ENCODE measurements at regions not wholly inside any gene's neighbourhood (a gene's known extent, or its start where the extent isn't known, plus 50 kb on each side); places are given as distances from the start of the nearest gene placed in this dataset.

DNA sequence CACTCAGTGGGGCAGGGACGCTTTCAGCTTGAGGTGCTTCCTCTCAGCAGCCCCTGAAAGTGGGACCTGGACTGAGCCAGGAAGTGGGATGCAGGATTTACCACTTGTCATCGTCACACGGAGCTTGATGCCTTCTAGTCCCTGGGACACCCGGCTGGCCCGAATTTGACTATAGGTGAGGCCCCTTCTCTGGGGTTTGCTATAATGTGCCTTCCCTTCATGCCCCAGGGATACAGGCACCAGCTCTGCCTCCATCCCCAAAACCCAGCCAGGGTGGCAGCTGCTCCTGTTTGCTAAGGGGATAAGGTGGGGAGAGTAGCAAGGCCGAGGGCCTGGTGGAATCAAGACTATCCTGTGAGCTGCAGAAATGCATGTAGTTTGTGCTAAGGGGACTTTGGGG is 235.0 kb downstream of the GLRX3 start:
- no peak for DNase-seq (ENCODE audit: low read depth)

DNA sequence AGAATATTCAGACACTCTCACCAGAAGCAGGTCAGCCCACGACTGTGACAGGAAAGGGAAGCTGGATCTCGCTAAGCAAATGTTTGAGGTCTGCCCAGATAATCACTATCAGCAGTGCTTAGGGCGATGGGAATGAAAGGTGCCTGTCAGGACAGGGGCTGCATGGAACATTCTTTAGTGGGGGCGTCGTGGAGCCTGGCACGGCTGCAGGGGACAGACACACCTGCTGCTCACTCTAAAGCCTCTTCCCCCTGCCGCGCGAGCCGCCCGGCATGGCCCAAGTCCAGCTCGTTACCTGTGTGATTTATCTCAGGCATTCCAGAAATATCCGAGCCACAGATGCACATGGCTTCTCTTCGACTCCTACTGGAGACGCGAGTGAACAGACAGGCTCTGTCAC is 235.5 kb downstream of the GLRX3 start:
- no peak for DNase-seq (ENCODE audit: low read depth)

DNA sequence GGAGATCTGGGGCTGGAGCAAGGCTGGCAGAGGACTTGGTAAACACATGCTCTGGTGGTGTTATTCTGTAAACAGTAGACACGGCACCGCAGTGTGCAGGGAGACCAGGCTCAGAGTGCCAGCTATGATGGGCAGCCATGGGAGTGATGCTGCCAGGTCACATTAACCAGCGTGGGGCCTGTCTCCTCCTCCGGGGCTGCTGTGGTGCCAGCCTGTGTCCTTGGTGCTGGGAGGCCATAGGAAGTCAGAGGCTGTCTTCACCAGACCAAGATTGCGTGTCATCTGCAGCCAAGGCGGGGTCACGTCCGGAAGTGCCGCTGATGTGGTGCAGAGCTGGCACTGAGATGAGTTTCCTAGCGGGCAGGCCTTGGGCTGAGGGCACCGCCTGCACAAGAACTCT is 236.0 kb downstream of the GLRX3 start:
- no peak for DNase-seq (ENCODE audit: low read depth)

DNA sequence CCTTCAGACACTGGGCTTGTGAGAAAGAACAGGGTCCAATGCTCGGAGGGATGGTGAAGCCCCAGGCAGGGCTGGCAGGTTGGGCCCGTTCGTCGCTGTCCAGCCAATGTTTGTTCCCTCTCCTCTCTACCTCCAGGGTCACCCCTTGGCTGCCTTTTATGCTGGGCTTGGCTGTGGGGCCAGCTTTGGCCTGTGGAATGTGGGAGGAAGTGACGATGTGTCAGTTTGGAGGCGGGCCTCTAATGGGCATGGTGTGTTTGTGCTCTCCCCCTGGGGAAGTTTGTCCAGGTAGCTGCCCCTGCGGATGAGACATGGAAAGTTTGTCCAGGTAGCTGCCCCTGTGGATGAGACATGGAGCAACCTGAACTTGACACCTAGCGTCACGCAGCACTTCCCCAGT is 236.7 kb downstream of the GLRX3 start:
- no peak for DNase-seq (ENCODE audit: low read depth)

DNA sequence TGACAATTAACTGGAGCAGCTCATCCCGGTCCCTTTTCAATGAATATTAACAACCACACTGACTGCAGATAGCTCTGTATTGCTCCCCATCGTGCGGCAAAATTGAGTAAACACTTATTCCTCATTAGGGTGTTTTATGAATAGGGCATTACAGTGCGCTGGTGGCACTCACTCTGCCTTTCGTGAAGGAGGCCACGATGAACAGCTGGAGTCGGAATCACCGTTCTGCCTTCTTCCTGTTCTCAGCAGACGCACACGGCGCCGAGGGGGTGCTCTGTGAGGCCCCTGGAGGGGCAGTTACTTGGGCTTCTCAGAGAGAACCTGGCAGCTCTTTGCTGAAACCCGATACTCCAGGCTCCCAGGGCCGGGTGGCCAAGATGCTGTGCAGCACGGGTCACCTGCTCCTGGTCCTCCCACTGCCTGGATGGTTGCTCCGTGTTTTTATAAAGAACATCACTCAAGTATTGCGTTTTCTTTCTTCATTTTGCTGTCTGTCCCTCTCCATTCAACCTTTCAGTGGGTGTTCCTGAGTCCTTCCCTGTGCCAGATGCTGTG is 241.9 kb downstream of the GLRX3 start:
- DNase-seq (ENCODE audit: low read depth) = no peak

DNA sequence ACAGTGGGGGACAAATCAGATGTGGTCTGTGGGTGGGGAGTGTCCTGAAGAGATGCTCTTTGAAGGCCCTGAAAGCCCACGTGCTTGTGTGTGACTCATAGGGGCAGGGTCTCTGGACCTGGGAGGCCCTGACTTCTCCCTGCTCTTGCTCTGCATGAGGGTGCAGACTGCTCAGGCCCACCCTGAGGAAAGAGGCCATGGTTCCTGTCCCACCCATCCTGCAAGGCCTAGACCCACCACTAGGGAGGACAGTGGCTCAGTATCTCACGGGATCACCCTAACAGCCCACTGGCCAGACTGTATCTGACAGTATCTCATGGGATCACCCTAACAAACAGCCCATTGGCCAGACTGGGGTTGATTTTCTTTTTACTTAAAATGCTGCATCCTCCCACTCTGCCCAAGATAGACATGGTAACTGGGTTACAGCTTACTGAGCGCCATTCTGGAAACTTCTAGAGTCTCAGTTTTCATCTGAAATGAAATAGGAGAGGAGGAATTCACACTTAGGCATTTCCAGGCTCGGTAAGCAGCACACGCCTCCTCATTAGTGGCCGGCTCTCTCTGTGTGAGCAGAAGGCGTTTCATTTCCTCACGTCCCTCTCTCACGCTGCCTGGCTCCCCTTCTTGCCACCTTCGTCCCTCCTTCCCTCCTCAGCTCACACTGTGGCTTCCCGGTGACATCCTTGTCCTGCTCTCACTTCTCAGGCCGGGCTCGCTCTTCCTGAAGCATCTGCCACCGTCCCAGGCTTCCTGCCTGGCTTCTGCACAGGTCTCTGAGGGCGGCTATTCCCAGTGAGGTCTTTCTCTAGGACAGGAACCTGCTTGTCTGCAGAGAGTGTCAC is 242.6 kb downstream of the GLRX3 start:
- DNase-seq (ENCODE audit: low read depth) = no peak

DNA sequence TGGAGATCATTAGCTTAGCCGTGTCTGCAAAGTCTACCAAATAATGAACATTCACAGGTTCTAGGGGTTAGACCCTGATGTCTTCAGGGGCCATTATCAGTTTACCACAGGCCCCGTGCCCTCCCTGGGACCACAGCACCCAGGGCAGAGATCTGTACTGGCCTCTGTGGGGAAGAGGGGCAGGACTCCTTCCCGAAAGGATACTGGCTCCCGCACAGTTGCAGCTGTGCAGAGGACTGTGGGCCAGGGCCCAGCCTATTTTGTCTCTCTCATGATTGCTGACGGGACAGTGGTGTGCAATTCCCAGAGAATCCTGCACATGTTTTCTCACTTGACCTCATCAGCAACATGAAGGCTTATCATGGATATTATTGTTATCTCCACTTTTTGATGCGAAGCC is 243.9 kb downstream of the GLRX3 start:
- DNase-seq (ENCODE audit: low read depth) = no peak

DNA sequence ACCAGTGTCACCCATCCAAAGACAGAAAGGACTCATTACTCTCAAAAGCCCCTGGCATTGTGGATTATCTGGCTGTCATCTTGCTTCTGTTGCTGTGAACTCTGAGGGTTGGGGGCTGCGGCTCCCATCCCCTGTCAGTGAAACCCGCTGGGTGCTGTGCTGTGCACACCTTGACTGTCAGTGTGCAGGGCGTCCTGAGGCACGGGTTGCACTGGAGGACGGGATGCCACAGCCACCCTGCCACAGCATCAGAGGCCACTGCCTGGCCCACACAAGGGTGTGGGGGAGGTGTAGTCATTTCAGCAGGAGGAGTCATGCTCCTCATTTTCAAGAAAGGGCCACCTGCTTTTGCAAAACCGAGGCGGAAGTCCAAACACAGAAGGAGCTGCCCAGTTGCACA is 245.8 kb downstream of the GLRX3 start:
- no peak for DNase-seq (ENCODE audit: low read depth)

DNA sequence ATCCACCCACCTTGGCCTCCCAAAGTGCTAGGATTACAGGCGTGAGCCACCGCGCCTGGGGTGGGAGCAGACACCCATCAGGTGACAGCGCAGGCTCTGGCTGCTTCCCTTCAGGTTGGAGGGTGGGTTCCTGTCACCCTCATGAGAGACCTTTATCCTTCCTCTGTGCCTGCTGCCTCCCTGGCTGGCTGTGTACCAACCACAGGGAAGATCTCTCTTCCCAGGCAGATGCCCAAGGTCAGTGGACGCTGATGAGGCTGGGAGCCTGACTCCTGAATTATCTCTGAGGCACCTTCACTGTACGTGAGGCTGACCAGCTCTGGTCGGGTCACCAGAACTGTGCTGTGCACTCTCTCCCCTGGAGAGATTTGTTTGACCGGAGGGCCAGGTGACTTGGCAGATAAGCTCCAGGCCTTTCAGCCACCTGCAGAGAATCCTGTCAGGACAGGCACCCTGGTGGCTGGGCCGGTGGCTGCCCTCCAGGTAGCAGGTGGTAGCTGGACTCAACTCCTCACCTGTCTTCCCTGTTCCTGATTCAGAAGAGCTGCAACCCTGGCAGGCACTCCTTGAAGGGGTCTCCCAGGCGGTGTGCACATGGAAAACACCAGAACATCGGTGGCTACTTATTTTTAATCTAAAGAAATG is 251.9 kb downstream of the GLRX3 start:
- no peak for DNase-seq (ENCODE audit: low read depth)

DNA sequence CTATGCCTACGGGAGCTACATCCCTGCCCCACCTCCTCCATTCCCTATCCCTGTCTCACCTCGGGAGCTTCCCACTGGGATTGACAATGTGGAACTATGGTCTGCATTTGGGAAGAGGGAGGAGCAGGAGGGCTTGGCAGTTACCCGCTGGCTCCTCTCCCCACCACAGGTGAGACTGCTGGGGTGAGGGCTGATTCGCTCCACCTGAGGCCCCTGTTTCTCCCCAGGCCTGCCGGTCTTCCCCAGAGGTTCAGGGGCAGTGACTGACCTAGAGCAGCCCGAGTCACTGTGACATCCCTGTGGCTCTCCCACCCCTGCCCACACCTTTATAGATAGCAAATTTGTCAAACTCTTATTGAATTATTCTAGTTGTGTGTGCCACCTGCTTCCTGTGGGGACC is 252.6 kb downstream of the GLRX3 start:
- DNase-seq (ENCODE audit: low read depth) = no peak

DNA sequence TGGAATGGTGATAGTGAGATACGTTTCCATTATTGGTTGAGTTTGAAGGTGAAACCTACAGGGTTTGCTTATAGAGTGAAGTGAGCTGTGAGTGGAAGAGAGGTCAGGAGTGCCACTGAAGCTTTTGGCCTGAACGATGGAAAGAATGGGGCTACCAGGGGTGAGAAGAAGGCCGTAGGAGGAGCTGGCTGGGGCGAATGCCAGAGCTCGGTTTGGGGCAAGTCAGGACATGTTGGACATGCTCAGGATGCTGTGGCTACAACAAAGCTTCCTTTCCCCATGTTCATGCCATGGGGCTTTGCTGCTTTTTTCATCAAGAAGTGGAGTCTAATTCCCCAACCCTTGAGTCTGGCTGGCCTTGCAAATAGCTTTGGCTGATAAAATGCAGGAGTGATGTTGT is 253.7 kb downstream of the GLRX3 start:
- no peak for DNase-seq (ENCODE audit: low read depth)

DNA sequence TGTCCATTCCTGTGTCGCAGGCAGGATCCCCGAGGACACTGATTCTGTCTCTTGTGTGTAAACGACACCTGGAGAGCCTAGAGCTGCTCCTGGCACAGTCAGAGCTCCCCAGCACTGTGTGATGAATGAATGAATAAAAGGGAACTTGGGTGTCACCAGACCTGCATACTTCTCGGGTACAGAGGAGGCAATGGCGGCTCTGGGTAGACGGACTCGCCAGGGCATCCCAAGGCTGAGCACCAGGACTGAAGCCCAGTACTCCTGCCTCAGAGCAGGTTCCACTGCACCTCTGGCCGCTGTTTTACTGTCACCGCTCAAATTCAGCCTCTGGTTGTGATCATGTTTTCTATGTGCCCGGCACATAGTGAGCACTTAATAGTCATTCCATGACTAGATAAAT is 255.8 kb downstream of the GLRX3 start:
- DNase-seq (ENCODE audit: low read depth) = no peak

DNA sequence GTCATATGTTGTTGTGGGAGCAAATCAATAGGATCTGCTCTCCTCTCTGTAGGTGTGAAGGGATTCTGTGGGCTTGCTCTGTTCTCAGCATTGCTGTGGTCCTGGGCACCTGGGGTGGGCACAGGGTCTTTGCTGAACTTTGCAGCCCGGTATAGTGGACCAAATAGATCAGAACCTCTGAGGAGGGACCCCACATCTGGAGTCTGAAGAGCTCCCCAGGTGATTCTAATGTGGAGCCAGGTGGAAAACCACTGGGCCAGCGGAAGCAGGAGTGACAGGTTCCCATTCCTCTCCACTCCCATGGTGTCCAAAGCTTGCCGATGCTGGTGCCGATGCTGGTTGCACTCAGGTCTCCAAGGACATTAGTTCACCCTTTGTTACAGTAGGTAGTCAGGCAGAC is 257.2 kb downstream of the GLRX3 start:
- DNase-seq (ENCODE audit: low read depth) = no peak

DNA sequence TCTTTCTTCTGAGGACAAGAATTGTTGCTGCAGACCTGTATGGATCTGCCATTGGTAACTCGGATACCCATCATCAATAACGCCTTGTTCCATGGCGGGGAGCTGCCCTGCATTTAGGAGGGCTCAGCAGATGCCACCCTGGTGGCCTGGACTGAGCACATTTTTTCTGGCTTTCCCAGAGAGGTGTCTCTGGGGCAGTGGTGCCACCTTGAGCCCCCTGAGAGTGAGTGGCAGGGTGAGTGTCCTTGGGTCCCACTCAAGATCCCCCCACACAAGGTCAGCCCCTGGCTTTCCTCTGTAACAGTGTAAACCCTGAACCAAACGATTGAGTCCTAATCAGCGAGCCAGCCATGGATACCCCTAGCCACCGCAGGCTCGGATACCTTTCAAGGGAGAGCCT is 258.6 kb downstream of the GLRX3 start:
- no peak for DNase-seq (ENCODE audit: low read depth)

DNA sequence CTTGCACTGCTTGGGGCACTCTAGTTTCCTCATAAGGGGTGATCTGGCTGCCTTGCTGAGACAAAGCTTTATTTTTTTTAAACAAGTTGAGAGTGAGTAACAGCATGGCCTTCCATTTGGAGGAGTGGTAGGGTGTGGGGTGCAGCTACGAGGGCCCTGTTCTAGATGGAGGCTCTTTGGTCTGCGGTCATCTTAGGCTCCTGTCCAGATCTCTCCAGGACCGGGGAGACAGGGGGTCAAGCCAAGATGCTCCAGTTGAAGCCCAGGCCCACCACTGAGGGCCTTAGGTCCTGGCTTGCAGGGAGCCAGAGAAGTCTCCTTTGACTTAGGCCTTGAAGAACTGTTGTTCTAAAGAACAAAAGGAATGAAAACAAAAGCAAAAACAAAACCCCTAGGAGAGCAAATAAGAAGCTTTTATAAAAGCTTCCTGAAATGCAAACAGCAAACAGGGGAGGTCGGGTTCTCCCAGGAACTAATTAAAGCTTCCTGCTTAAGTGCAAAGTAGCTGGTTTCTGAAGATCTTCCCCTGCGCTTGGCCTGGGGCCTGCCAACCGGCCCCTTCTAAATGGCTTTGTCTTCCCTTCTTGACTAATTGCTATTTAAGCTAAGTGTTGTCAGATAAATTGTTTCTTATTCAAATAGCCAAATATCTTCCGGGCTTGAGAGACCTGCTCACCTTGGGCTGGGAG is 259.2 kb downstream of the GLRX3 start:
- no peak for DNase-seq (ENCODE audit: low read depth)

DNA sequence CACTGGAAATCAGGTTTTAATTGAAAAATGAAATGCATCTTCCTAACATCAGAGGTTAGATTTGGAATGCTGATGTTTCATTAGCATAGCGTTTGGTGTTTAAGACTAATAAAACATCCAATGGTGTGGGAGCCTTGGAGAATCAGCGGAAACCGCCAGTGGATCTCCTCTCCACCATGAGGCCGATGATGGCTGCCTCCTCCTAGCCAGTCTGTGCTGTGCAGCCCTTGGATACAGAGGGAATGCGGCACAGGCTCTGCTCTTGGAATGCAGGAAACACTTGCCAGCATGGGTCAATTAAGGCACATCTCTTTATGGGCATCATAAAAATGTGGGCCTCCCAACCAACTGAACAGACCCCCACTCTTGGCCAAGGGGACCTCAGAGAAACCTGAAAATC is 259.9 kb downstream of the GLRX3 start:
- DNase-seq (ENCODE audit: low read depth) = no peak

DNA sequence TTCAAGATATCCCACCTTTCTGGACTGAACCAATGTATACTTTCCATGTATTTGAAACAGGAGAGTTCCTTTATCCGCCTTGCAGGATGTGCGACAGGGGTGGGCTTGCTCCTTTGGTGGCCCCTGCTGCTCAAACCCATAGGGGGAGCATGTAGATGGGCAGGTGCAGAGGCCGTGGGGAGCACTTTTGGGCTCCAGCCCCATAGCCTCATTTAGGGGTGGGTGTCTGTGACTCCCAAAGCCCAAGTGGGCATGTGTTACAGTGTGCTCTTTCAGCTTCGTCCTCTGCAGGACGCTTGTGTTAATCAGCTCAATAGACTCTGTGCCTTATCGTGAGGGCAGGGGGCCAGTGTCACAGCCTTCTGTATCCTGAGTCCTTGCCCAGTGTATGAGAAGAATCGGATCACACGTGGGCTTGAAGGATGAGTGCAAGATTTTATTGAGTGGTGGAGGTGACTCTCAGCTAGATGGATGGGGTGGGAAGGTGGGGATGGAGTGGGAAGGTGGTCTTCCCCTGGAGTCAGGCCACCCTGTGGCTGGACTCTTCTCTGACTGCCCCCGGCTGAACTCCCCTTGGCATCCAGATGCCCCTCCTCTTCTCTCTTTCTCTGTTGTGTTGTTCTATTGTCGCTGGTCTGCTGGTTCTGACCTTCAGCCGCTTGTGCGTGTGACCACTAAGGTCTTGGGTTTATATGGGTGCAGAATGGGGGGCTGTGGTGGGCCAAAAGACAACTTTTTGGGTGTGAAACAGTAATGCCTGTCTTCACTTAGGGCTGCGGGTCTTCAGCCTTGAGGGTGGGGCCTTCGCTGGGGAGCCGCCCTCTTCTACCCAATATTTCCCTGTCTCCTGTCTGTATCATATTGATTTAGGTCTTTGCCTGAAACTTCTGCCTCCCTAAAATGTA is 262.2 kb downstream of the GLRX3 start:
- no peak for DNase-seq (ENCODE audit: low read depth)

DNA sequence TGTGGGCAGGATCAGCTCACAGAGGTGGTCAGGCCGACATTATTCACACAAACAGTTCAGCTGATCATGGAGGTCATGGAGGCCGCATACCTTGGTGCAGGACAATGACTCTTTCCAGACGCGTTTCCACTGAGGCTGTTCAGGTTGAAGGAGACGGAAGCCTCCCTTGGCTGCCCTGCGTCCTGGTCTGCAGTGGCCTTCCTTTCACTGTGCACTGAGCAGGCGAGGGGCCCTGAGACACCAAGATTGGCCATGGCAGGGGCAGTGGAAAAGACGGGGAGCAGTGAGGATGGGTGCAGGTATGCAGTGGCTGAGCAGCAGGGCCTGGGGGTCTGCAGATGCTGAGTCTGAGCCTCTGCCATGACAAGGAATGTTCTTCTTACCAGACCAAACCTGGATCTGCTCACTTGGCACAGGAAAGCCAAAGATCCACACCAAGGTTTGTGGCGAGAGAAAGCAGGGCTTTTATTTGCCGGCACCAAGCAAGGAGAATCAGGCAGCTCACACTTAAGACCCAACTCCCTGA is 263.3 kb downstream of the GLRX3 start:
- DNase-seq (ENCODE audit: low read depth) = no peak

DNA sequence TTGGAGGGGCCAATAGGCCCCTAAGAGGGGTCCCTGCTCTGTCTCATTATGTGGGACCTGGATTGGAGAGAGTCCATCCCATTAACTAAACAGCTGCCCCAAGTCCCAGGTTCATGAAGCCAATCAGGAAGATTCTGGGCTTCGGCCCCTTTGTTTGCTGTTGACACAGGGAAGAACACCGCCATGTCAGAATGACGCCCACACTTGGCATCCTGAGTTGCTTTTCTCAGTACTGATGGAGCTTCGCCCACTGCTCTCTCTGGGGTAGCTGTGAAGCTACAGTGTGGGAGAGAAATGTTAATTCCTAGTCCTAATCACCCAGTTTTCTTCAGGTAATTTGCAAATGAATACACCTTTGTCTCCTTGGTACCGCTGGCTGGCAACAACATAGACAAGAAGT is 264.7 kb downstream of the GLRX3 start:
- no peak for DNase-seq (ENCODE audit: low read depth)

DNA sequence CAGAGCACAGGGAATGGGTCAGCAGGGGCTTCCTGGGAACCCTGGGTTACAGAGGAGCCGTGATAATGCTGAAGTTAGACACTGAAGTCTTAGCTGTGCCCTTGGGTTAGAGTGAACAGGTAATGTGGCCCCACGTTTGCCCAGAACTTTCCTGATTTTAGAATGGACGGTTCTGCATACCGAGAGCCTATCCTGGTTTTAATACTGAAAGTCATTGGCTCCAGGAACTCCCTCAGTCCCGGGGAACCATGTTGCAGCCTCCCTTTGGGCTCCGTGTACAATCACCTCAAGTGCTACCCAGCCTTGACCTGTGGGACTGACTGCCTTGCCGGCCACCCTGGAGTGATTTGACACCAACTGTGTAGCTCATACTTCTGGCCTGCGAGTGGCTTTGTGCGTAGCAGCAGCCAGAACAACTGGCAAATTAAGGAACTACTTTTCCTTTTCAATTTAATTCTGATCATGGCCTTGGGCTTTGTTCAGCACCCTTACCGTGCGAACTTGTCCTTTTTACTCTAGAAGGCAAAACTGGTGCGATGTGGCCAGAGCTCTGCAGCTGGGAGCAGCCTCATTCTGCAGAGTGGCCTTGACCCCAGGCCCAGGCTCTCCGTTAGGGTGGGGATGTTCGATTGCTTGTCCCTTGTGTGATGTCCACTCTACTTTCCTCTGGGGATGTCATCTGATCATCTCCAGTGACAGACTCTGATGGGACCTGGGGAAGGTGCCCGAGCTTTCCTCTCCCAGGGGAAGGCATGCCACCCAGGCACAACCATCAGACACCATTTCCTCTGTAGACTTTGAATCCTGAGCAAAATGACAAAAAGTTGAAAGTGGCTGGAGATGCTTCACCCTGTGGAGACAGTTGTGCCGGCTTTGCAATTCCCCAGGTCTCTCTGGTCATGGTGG is 265.9 kb downstream of the GLRX3 start:
- DNase-seq (ENCODE audit: low read depth) = no peak
